SK-N-SH (cell line): ENCODE measurements at regions not wholly inside any gene's neighbourhood (a gene's known extent, or its start where the extent isn't known, plus 50 kb on each side); places are given as distances from the start of the nearest gene placed in this dataset.

Source experiments
- CTCF ChIP-seq: fragments of 200-600 bp; sonication (generic); IDR thresholded peaks from 2 replicates; pipeline ENCODE4 v1.6.1; 2017; ENCODE audit warnings: antibody characterized with exemption, mild to moderate bottlenecking, moderate library complexity
- ELF1 ChIP-seq: IDR thresholded peaks from 2 replicates; pipeline ENCODE4 v1.4.0; 2012
- EP300 ChIP-seq, 2 experiments: IDR thresholded peaks; 2 replicates each; pipeline versions ENCODE4 v1.4.0 to v1.6.1; 2012; ENCODE audit warnings: borderline replicate concordance in 1 of 2, low read depth in 1 of 2, low read length in 1 of 2
- EZH2phosphoT487 ChIP-seq: fragments of 200-600 bp; sonication (generic); IDR thresholded peaks from 2 replicates; pipeline ENCODE4 v1.6.1; 2017; ENCODE audit warnings: low read depth, mixed run types, mild to moderate bottlenecking, antibody characterized with exemption, moderate library complexity, borderline replicate concordance
- GABPA ChIP-seq: IDR thresholded peaks from 2 replicates; pipeline ENCODE4 v1.4.0; 2012; ENCODE audit warnings: low read depth, mild to moderate bottlenecking
- MXI1 ChIP-seq: IDR thresholded peaks from 2 replicates; pipeline ENCODE4 v1.6.1; 2012; ENCODE audit warnings: mild to moderate bottlenecking, low read depth, low read length, improper control_type of control experiment
- POLR2AphosphoS5 ChIP-seq: IDR thresholded peaks from 2 replicates; pipeline ENCODE4 v1.6.1; 2012; ENCODE audit warnings: low read depth, low read length
- RCOR1 ChIP-seq: fragments of 150-350 bp; IDR thresholded peaks from 2 replicates; pipeline ENCODE4 v1.6.1; 2017; ENCODE audit warnings: antibody characterized with exemption, low read length
- RFX5 ChIP-seq: IDR thresholded peaks from 2 replicates; pipeline ENCODE4 v1.6.1; 2012; ENCODE audit warnings: mild to moderate bottlenecking, improper control_type of control experiment, low read length
- SIN3A ChIP-seq: IDR thresholded peaks from 2 replicates; pipeline ENCODE4 v1.6.1; 2012; ENCODE audit warnings: low read depth, mild to moderate bottlenecking, low read length, moderate library complexity, borderline replicate concordance
- SMC3 ChIP-seq: IDR thresholded peaks from 2 replicates; pipeline ENCODE4 v1.6.1; 2012; ENCODE audit warnings: low read depth, low read length, improper control_type of control experiment
- ZBTB33 ChIP-seq: IDR thresholded peaks from 2 replicates; pipeline ENCODE4 v1.4.0; 2012; ENCODE audit warnings: low read depth, borderline replicate concordance

- TF ChIP-seq CTCF = no peak
- no peak for TF ChIP-seq POLR2AphosphoS5
- no peak for TF ChIP-seq MXI1
- no peak for TF ChIP-seq EZH2phosphoT487
- no peak for TF ChIP-seq RCOR1
- no peak for TF ChIP-seq RFX5
- no peak for TF ChIP-seq SIN3A
- TF ChIP-seq ELF1 = no peak
- no peak for TF ChIP-seq SMC3
- no peak for TF ChIP-seq EP300 (IDR thresholded peaks at IDR 0.05; ENCODE audit: borderline replicate concordance in 1 of 2, low read depth in 1 of 2, low read length in 1 of 2)
- TF ChIP-seq ZBTB33 = no peak
- no peak for TF ChIP-seq GABPA
Observed at GRCh38 chr11:104581246-104581980, 316.8 kb downstream of the CASP12 start.
